Stomach (tissue), 4 donors: ENCODE measurements at regions not wholly inside any gene's neighbourhood (a gene's known extent, or its start where the extent isn't known, plus 50 kb on each side); places are given as distances from the start of the nearest gene placed in this dataset.

ENCODE experiments used
- CTCF ChIP-seq, 7 experiments: fragments of 450-650 bp in 4 of 7; fragments of 200-600 bp in 3 of 7; sonication (generic) in 3 of 7; IDR thresholded peaks; one replicate each; pipeline ENCODE4 v1.5.1; 2016 to 2019; ENCODE audit warnings: antibody characterized with exemption in 7 of 7, control low read depth in 2 of 7, mild to moderate bottlenecking in 1 of 7
- EP300 ChIP-seq: sonication (generic); formaldehyde crosslinking; IDR thresholded peaks from one replicate; pipeline ENCODE4 v1.6.1; 2017; ENCODE audit warnings: antibody characterized with exemption
- POLR2A ChIP-seq, 4 donors: fragments of 450-650 bp; IDR thresholded peaks; one replicate each; pipeline ENCODE4 v1.6.1; 2016; ENCODE audit warnings: antibody characterized with exemption in 4 of 4, control low read depth in 2 of 4, mild to moderate bottlenecking in 1 of 4, moderate library complexity in 1 of 4
- POLR2AphosphoS5 ChIP-seq, 3 donors: sonication (generic); formaldehyde crosslinking; IDR thresholded peaks; one replicate each; pipeline ENCODE4 v1.6.1; 2016; ENCODE audit warnings: antibody characterized with exemption in 3 of 3

GRCh38 chr3:152642658-152643057 lies 192.3 kb upstream of the P2RY1 start:
- TF ChIP-seq CTCF (IDR thresholded peaks at IDR 0.05) (no peak), POLR2A (IDR thresholded peaks at IDR 0.05) (no peak), POLR2AphosphoS5 (IDR thresholded peaks at IDR 0.05) (no peak), EP300 (no peak)
